T-helper 2 cell (primary cell): ENCODE measurements at regions not wholly inside any gene's neighbourhood (a gene's known extent, or its start where the extent isn't known, plus 50 kb on each side); places are given as distances from the start of the nearest gene placed in this dataset.

Source experiments
- DNase-seq, 5 experiments: peaks; one replicate each; pipeline versions ENCODE4 v3.0.0 to v3.0.0-alpha.2; 2012 to 2022

- peak; percentile 50 to 75 (median 67) for DNase-seq
Observed at GRCh38 chr6:157756708-157757429, 66.2 kb upstream of the SNX9 start.

DNA sequence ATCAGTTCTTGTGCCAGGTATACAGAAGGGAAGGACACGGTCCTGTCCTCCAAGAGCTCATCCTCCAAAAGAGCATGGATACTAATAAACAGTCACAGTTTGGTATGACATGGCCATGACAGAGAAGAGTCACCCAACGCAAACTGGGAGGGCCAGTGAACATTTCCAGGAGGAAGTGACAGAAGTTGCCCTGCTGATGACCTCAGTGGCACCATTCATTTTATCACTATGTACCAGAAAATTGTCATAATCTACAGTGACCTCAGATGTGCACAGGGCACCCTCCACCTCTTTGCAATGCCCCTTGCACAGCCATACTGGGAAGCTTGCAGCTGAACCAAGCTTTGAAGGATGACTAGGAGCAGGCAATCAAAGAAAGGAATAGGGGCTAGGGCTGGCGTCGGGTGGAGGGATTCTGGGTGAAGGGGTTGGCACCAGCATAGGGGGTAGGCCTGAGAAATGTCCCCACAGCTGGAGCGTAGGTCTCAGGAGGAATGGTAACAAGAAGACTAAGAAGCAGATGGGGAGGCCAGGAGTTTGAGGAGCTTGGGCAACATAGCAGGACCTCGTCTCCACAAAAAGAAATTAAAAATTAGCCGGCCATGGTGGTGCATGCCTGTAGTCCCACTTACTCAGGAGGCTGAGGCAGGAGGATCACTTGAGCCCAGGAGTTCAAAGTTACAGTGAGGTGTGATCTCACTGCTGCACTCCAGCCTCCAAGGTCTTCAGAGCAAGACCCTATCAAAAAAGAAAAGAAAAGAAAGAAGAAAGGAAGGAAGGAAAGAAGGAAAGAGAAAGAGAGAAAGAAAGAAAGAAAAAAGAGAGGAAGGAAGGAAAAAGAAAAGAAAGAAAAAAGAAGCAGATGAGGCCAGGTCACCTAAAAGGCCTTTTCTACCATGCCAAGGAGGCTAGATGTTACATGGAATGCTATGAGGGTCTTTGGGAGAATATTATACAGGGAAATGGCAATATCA is 65.3 kb upstream of the SNX9 start:
- no peak for DNase-seq

DNA sequence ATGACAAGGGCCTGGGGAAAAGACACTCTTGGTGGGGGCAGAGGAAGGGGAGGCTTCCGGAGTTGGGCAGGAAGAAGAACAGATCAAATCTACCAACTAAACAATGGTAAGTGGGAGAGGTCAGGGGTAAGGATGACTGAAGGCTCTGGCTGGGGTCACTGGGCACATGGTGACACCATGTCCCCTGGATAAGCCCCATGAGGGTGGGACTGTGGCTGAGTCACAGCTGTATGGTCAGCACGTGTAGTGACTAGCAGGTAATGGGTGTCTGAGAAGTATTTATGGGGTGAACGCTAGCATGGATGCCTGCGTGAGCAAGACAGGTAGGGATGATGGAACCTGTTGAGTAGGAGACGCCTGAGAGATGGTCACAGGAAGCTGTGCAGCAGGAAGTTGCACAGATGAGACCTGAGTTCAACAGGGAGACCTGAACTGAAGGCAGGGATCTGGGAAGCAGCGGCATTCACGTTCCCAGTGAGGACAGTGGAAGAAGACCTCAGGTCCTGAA is 64.5 kb upstream of the SNX9 start:
- no peak for DNase-seq

DNA sequence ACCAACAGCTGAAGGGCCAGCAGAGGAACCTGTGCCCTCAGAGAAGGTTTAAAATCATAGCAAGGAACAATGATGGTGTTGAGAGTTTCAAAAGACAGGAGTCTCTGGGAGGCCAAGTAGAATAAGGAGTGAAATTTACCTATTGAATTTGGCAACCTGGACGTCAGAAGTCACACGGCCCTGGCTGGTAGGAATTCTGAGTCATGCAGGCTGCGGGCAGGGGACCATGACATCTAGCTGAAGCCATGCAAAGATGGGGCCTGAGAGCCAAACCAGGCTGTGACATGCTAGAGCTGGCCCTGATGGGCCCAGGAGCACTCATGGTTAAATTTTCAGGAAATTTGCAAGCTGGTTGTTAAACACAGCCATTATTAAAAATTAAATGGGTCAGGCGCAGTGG is 64.0 kb upstream of the SNX9 start:
- no peak for DNase-seq

- DNase-seq = no peak
Observed at GRCh38 chr6:157760137-157760536, 62.9 kb upstream of the SNX9 start.

GRCh38 chr6:157760589-157761330 is 62.3 kb upstream of the SNX9 start:
- DNase-seq = peak in 1 of 5 experiments; percentile 28

- peak in 3 of 5 experiments; percentile 14 to 94 (median 76) for DNase-seq
Observed at GRCh38 chr6:157761331-157761921, 61.6 kb upstream of the SNX9 start.

DNA sequence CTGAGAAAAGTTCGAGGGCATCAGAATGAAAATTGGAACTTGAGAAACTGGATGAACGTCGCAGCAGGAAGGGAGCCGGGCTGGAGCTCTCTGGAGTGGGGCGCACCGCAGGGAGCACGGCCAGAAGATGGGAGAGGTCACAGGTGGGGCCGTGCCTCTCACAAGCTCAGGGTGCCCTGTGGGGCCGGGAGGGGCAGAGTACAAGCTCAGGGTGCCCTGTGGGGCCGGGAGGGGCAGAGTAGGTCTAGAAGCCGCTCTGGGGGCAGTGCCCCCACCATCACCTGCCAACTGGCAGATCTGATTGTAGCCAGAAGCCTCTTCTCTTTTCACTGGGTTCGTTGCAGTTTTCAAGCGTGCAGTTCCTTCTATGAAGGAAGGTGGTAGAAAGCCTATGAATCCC is 61.1 kb upstream of the SNX9 start:
- DNase-seq = no peak

DNA sequence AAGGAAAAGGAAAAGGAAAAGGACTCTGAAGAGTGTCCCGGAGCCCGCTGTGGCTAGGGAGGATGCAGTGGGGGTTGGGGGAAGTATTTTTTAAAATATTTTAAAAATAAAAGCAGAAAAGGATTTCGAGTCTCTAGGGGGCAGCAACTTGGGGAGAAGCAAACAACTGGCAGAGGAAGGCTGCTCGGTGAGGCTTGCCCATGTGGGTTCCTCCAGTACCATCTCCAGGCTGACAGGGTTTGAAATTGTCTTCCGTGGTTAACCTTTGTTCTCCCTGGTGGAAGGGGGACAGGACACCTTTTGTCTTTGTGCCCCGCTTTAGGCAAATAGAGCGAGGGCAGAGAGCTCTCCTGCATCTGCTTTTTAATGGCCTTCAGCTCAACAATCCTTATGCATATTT is 60.4 kb upstream of the SNX9 start:
- no peak for DNase-seq

DNA sequence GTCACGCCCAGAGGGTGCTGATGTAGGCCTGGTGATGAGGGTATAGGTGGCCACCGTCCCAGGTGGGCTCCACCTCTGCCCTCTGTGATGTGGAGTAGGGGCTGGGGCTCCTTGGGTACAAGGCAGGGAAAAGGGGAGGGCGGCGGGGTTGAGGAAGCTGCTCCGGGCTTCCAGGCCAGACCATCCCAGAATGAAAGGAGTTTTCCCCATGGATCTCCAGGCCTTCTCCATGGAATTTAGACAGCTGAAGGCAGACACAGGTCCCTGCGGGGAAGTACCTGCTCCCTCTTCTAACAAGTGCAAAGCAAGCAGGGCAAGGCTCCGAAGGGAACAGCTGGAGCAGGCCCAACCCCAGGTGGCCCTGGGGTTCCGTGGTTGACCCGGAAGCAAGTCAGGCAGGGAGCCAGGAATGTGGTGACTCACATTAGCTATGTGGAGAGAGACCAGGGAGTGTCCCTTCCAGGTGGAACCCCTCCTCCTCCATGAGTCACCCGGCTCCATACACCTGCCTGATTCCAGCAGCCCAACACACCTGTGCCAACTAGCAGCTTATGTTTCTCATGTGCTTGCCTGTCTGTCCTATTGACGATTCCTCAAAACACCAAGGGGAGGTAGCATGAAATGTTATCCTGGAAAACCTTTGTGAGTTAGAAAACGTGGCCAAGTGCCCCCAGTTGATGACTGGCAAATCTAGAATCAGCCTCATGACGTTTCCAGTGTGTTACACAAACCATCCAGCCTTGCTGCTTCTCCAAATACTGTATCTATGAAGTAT is 59.7 kb upstream of the SNX9 start:
- DNase-seq = no peak

- no peak for DNase-seq
Observed at GRCh38 chr6:157763904-157764177, 59.2 kb upstream of the SNX9 start.

DNA sequence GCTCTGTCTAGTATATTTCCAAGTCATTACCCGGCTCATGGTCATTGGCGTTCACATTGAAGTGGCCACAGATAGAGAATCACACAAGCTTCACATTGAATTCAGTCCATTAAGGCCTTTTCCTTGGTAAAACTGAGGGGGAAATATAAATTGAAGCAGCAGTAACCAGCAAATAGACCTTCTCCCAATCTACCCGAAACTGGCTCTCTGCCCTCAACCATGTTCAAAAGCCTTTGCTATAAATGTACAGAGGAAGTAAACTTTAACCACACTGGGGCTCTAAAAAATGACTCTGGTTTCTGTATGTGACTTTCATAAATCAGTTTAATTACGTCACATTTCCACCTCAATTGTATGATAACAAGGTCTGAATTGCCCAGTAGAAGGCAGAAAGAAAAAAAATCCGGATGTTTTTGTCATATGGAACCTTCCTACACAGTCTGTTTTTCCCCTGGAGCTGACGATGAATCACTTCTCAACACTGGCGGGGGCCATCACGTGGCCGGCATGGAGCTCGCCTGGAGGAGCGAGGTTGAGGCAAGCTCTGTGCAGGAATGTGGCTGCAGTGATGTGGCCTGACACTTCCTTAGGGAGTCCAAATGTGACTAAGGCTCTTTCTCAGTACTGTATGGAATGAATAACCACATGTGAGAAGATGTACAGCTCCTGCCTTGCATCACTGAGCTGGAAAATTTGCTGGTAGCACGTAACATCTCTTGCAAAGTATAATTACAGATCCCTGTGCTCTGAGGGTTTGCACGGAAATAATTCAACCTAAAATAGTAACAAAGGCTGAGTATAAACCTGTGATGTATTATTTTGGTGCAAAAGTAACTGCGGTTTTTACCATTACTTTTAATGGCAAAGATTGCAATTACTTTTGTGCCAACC is 58.6 kb upstream of the SNX9 start:
- DNase-seq = peak; percentile 56 to 95 (median 80)

GRCh38 chr6:157766901-157767774 is 55.9 kb upstream of the SNX9 start:
- no peak for DNase-seq

DNA sequence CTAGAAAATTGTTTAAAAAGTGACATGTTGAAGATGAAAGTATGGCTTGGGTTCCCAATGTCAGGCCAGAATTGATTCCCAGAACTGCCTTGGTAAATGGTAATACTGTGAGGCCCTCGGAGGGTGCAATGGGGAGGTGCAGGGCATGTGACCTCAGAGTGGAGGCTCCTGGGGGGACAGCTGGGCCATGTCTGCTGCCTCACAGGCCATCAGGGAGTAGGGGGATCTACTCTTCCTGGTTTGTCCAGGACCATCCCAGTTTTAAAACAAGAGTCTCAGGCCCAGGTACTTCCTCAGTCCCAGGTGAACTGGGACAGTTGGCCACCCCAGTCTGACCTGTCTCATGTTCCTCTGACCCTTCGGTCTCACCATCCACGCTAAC is 55.3 kb upstream of the SNX9 start:
- DNase-seq = no peak

GRCh38 chr6:157768304-157768703 is 54.7 kb upstream of the SNX9 start:
- DNase-seq = no peak

DNA sequence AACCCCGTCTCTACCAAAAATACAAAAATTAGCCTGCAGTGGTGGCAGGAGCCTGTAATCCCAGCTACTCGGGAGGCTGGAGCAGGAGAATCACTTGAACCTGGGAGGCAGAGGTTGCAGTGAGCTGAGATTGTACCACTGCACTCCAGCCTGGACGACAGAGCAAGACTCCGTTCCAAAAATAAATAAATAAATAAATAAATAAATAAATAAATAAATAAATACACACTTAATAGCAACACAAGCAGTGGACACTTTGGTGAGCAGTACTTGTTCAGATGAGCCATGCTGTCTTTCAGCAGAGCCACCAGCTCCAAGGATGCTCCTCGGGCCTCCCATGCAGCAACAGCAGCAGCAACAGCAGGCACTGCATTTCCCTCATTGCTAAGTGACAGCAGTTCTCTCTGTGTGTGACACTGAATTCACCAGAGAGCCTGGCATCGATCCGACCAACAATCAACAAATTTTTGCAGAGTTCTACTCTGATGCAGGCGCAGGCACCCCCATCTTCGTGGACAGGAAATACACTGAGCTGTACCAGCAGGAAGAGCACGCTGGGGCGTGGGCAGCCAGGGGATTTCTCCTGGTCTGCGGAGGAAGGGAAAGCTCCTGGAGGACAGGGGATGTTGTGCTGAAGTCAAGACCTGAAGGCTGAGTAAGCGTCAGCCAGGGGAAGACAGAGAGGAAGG is 54.0 kb upstream of the SNX9 start:
- DNase-seq = no peak

DNA sequence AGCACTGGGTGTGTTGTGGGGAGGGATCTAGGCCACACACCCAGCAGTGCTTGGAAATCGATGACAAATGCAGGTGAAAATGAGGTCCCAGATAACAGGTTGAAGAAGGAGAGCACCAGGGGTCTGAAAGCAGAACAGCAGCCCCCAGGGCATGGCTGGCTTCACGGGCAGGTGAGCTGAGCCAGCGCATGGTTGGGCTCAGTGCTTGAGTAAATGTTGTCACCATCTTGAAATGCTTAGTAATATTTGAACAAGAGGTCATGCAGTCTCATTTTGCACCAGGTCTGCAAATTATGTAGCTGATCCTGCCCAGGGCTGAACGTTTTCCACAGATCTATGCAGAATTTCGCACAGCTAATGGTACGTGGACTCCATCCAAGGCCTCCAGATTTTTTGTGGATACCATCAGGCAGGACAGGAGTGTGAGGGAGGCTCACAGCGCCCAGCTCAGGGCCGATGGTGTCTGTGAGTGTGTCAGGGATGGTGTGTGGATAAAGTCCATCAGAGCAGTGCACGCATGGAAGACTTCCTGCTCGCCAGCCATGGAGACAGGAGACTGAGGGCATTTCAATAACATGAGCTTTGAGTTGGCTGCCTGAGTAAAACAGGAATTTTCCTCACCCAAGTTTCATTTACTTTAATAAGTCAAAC is 53.1 kb upstream of the SNX9 start:
- no peak for DNase-seq

GRCh38 chr6:157770946-157771345 is 52.1 kb upstream of the SNX9 start:
- no peak for DNase-seq

- DNase-seq = no peak
Observed at GRCh38 chr6:157772820-157773219, 50.2 kb upstream of the SNX9 start.
